A673 (cell line): ENCODE measurements at regions not wholly inside any gene's neighbourhood (a gene's known extent, or its start where the extent isn't known, plus 50 kb on each side); places are given as distances from the start of the nearest gene placed in this dataset.

ENCODE experiments used
- EZH2 ChIP-seq: fragments of 200-600 bp; sonication (generic); IDR thresholded peaks from 2 replicates; pipeline ENCODE4 v1.6.1; 2017; ENCODE audit warnings: borderline replicate concordance, low read depth, mild to moderate bottlenecking, mixed read lengths, antibody characterized with exemption, low read length; ENCODE audit not compliant: poor library complexity, severe bottlenecking
- TF ChIP-seq, protein P1 (sequence below): fragments of 300-800, 200-600 bp; sonication (generic); conservative IDR thresholded peaks from 2 replicates; pipeline ENCODE4 v1.5.1; 2017; ENCODE audit warnings: low read depth, mild to moderate bottlenecking, antibody characterized with exemption, low read length, moderate library complexity, mixed read lengths

- TF ChIP-seq, protein P1, sequence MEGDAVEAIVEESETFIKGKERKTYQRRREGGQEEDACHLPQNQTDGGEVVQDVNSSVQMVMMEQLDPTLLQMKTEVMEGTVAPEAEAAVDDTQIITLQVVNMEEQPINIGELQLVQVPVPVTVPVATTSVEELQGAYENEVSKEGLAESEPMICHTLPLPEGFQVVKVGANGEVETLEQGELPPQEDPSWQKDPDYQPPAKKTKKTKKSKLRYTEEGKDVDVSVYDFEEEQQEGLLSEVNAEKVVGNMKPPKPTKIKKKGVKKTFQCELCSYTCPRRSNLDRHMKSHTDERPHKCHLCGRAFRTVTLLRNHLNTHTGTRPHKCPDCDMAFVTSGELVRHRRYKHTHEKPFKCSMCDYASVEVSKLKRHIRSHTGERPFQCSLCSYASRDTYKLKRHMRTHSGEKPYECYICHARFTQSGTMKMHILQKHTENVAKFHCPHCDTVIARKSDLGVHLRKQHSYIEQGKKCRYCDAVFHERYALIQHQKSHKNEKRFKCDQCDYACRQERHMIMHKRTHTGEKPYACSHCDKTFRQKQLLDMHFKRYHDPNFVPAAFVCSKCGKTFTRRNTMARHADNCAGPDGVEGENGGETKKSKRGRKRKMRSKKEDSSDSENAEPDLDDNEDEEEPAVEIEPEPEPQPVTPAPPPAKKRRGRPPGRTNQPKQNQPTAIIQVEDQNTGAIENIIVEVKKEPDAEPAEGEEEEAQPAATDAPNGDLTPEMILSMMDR, result no peak
- TF ChIP-seq EZH2, result no peak
These were observed 185.0 kb downstream of the ATPSCKMT start for GRCh38 chr5:10064546-10065195.
